Loucy (cell line): ENCODE measurements at regions not wholly inside any gene's neighbourhood (a gene's known extent, or its start where the extent isn't known, plus 50 kb on each side); places are given as distances from the start of the nearest gene placed in this dataset.

Source experiments
- H2AFZ ChIP-seq: fragments of 200-600 bp; sonication (generic); 2 replicates; pipeline ENCODE4 v1.6.0; 2016; ENCODE audit warnings: antibody characterized with exemption, mild to moderate bottlenecking, low read length, moderate library complexity
- H3F3A ChIP-seq: fragments of 200-600 bp; 2 replicates; pipeline ENCODE4 v1.6.0; 2016; ENCODE audit warnings: antibody characterized with exemption, low read depth, mild to moderate bottlenecking
- H3K27me3 ChIP-seq: fragments of 200-600 bp; sonication (generic); 2 replicates; pipeline ENCODE4 v1.6.1; 2014; ENCODE audit warnings: low read length, mild to moderate bottlenecking; ENCODE audit not compliant: insufficient read depth, poor library complexity, severe bottlenecking
- H3K36me3 ChIP-seq: fragments of 200-600 bp; sonication (generic); 2 replicates; pipeline ENCODE4 v1.6.1; 2016; ENCODE audit warnings: low read length; ENCODE audit not compliant: insufficient read depth
- H3K4me1 ChIP-seq: fragments of 200-600 bp; sonication (generic); 2 replicates; pipeline ENCODE4 v1.5.1; 2014; ENCODE audit warnings: low read length, mild to moderate bottlenecking; ENCODE audit not compliant: insufficient read depth, poor library complexity, severe bottlenecking
- H3K4me2 ChIP-seq: fragments of 200-600 bp; sonication (generic); 2 replicates; pipeline ENCODE4 v1.6.0; 2014; ENCODE audit warnings: antibody characterized with exemption, low read length, low read depth, mild to moderate bottlenecking; ENCODE audit not compliant: poor library complexity, severe bottlenecking
- H3K4me3 ChIP-seq: fragments of 200-600 bp; sonication (generic); 2 replicates; pipeline ENCODE4 v1.5.1; 2014; ENCODE audit warnings: low read length, mild to moderate bottlenecking, mixed read lengths; ENCODE audit not compliant: poor library complexity, severe bottlenecking
- H3K79me2 ChIP-seq: fragments of 200-600 bp; sonication (generic); 2 replicates; pipeline ENCODE4 v1.6.1; 2014; ENCODE audit warnings: low read length; ENCODE audit not compliant: insufficient read depth
- H3K9ac ChIP-seq: fragments of 200-600 bp; sonication (generic); 2 replicates; pipeline ENCODE4 v1.6.0; 2014; ENCODE audit warnings: mild to moderate bottlenecking, low read depth, low read length, moderate library complexity; ENCODE audit not compliant: poor library complexity, severe bottlenecking
- H3K9me2 ChIP-seq: fragments of 200-600 bp; sonication (generic); replicated peaks from 2 replicates; pipeline ENCODE4 v1.6.1; 2016; ENCODE audit warnings: low read depth, low read length, mixed read lengths
- H3K9me3 ChIP-seq: fragments of 200-600 bp; sonication (generic); 2 replicates; pipeline ENCODE4 v1.6.1; 2014; ENCODE audit warnings: mild to moderate bottlenecking, antibody characterized with exemption, low read length, low read depth; ENCODE audit not compliant: insufficient read depth
- H4K20me1 ChIP-seq: fragments of 200-600 bp; sonication (generic); 2 replicates; pipeline ENCODE4 v1.6.0; 2014; ENCODE audit warnings: antibody characterized with exemption, low read length, mild to moderate bottlenecking; ENCODE audit not compliant: insufficient read depth, poor library complexity, severe bottlenecking
- CTCF ChIP-seq: fragments of 200-600 bp; sonication (generic); conservative IDR thresholded peaks from 2 replicates; pipeline ENCODE4 v1.5.1; 2014; ENCODE audit warnings: mild to moderate bottlenecking, antibody characterized with exemption, low read length
- EZH2phosphoT487 ChIP-seq: fragments of 200-600 bp; IDR thresholded peaks from 2 replicates; pipeline ENCODE4 v1.6.1; 2018; ENCODE audit warnings: antibody characterized with exemption, mild to moderate bottlenecking, moderate library complexity, borderline replicate concordance

- no peak overlapping the region for H3K9ac ChIP-seq
- H3K36me3 ChIP-seq, result no peaks in the 10 kb centered on the region
- H3K4me3 ChIP-seq, result no peak overlapping the region
- no peaks in the 10 kb centered on the region for H3K9me3 ChIP-seq
- H3F3A ChIP-seq, result no peaks in the 10 kb centered on the region
- H3K79me2 ChIP-seq, result no peaks in the 10 kb centered on the region
- H3K9me2 ChIP-seq, result no peaks in the 10 kb centered on the region
- H3K4me2 ChIP-seq, result no peak overlapping the region
- H2AFZ ChIP-seq, result no peak overlapping the region
- H3K27me3 ChIP-seq, result no peaks in the 10 kb centered on the region
- no peaks in the 10 kb centered on the region for H4K20me1 ChIP-seq
- TF ChIP-seq EZH2phosphoT487 (no peak), CTCF (no peak)
- H3K4me1 ChIP-seq, result no peaks in the 10 kb centered on the region
These were observed 74.1 kb upstream of the TMEM164 start for GRCh38 chrX:109928596-109929335.

- H3K9me3 ChIP-seq, result no peaks in the 10 kb centered on the region
- no peaks in the 10 kb centered on the region for H3K4me1 ChIP-seq
- H3K4me3 ChIP-seq, result no peak overlapping the region
- H3F3A ChIP-seq, result no peaks in the 10 kb centered on the region
- no peak overlapping the region for H2AFZ ChIP-seq
- no peaks in the 10 kb centered on the region for H4K20me1 ChIP-seq
- no peaks in the 10 kb centered on the region for H3K36me3 ChIP-seq
- no peak overlapping the region for H3K9ac ChIP-seq
- H3K9me2 ChIP-seq, result no peaks in the 10 kb centered on the region
- TF ChIP-seq CTCF (no peak), EZH2phosphoT487 (no peak)
- no peak overlapping the region for H3K4me2 ChIP-seq
- H3K79me2 ChIP-seq, result no peaks in the 10 kb centered on the region
- H3K27me3 ChIP-seq, result no peaks in the 10 kb centered on the region
These were observed 71.2 kb upstream of the TMEM164 start for GRCh38 chrX:109931677-109932076.

- no peaks in the 10 kb centered on the region for H3K27me3 ChIP-seq
- H3K9ac ChIP-seq, result no peak overlapping the region
- H3K79me2 ChIP-seq, result no peaks in the 10 kb centered on the region
- no peak overlapping the region for H3K4me2 ChIP-seq
- H3K4me3 ChIP-seq, result no peak overlapping the region
- no peaks in the 10 kb centered on the region for H3K4me1 ChIP-seq
- no peak overlapping the region for H2AFZ ChIP-seq
- H3K36me3 ChIP-seq, result no peaks in the 10 kb centered on the region
- TF ChIP-seq CTCF (no peak), EZH2phosphoT487 (no peak)
- H3K9me2 ChIP-seq, result no peaks in the 10 kb centered on the region
- H3F3A ChIP-seq, result no peaks in the 10 kb centered on the region
- no peaks in the 10 kb centered on the region for H4K20me1 ChIP-seq
- no peaks in the 10 kb centered on the region for H3K9me3 ChIP-seq
These were observed 68.5 kb upstream of the TMEM164 start for GRCh38 chrX:109934434-109934833.
